ENCODE measurements at regions not wholly inside any gene's neighbourhood (a gene's known extent, or its start where the extent isn't known, plus 50 kb on each side); places are given as distances from the start of the nearest gene placed in this dataset.

- Histone ChIP-seq H2AFZ (ENCODE audit: low read depth, low read length) (no peak overlapping the region), H3K9me3 (ENCODE audit: low read length) (no peaks in the 10 kb centered on the region), H3K36me3 (ENCODE audit: insufficient read depth, low read length) (no peaks in the 10 kb centered on the region), H3K27me3 (ENCODE audit: insufficient read depth, low read length) (no peaks in the 10 kb centered on the region), H3K4me3 (ENCODE audit: low read length) (no peak overlapping the region), H3K4me1 (ENCODE audit: insufficient read depth, low read length) (no peaks in the 10 kb centered on the region)
Measured at GRCh38 chr3:62926494-62926893, 51.3 kb upstream of the CADPS start.

DNA sequence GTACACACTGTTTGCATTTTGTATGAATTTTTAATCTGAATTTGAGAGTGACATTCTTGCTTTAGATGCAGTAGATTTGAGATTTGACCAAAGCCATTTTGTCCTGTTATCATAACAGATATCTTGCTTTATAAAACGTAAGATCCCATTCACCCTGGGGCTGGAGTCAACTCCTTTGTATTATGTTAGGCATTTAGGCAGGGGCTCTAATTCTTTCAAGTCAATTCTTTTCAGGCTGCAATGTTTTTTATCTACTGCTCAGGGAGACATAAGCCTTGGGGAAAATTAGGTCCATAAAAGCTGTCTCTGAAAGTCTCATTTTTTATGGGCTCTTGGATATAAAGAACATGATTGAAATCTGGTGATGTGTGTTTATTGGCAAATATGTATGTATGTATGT, 53.0 kb upstream of the CADPS start:
- no peaks in the 10 kb centered on the region for H3K4me1 ChIP-seq (ENCODE audit: insufficient read depth, low read length)
- H3K27me3 ChIP-seq (ENCODE audit: insufficient read depth, low read length), result no peaks in the 10 kb centered on the region
- H3K4me3 ChIP-seq (ENCODE audit: low read length), result no peak overlapping the region
- no peaks in the 10 kb centered on the region for H3K9me3 ChIP-seq (ENCODE audit: low read length)
- H2AFZ ChIP-seq (ENCODE audit: low read depth, low read length), result no peak overlapping the region
- H3K36me3 ChIP-seq (ENCODE audit: insufficient read depth, low read length), result no peaks in the 10 kb centered on the region

GRCh38 chr3:62929771-62930170, 54.6 kb upstream of the CADPS start:
- no peak overlapping the region for H3K4me3 ChIP-seq (ENCODE audit: low read length)
- H3K36me3 ChIP-seq (ENCODE audit: insufficient read depth, low read length), result no peaks in the 10 kb centered on the region
- H2AFZ ChIP-seq (ENCODE audit: low read depth, low read length), result no peak overlapping the region
- no peaks in the 10 kb centered on the region for H3K27me3 ChIP-seq (ENCODE audit: insufficient read depth, low read length)
- no peaks in the 10 kb centered on the region for H3K4me1 ChIP-seq (ENCODE audit: insufficient read depth, low read length)
- H3K9me3 ChIP-seq (ENCODE audit: low read length), result no peaks in the 10 kb centered on the region

DNA sequence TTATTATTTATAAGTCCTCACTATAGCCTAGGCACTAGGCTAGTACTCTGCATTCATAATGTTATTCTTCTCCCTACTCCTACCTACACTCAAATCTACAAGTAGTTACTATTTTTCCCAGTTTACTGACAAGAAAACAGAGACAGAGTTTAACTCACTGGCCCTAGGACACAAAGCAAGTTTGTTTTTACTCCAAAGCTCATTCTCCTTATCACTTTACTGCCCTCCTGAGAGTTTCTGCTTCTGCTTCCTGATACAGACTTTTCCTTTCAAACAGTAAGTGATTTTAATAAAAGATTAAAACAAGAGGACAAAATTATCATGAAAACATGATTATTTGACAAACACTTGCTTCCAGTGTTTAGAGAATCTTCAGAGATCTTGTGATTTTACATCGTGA, 60.6 kb upstream of the CADPS start:
- Histone ChIP-seq H3K36me3 (ENCODE audit: insufficient read depth, low read length) (no peaks in the 10 kb centered on the region), H2AFZ (ENCODE audit: low read depth, low read length) (no peak overlapping the region), H3K4me1 (ENCODE audit: insufficient read depth, low read length) (peaks cover 1% of the 10 kb centered on the region), H3K4me3 (ENCODE audit: low read length) (no peak overlapping the region), H3K27me3 (ENCODE audit: insufficient read depth, low read length) (no peaks in the 10 kb centered on the region), H3K9me3 (ENCODE audit: low read length) (no peaks in the 10 kb centered on the region)

- no peaks in the 10 kb centered on the region for H3K36me3 ChIP-seq (ENCODE audit: insufficient read depth, low read length)
- no peaks in the 10 kb centered on the region for H3K27me3 ChIP-seq (ENCODE audit: insufficient read depth, low read length)
- no peak overlapping the region for H3K4me3 ChIP-seq (ENCODE audit: low read length)
- peaks cover 11% of the 10 kb centered on the region for H3K4me1 ChIP-seq (ENCODE audit: insufficient read depth, low read length)
- H3K9me3 ChIP-seq (ENCODE audit: low read length), result no peaks in the 10 kb centered on the region
- H2AFZ ChIP-seq (ENCODE audit: low read depth, low read length), result no peak overlapping the region
Measured at GRCh38 chr3:62936626-62937254, 61.5 kb upstream of the CADPS start.

GRCh38 chr3:62938583-62938982, 63.4 kb upstream of the CADPS start:
- peaks cover 26% of the 10 kb centered on the region for H3K4me1 ChIP-seq (ENCODE audit: insufficient read depth, low read length)

GRCh38 chr3:62939707-62940106, 64.5 kb upstream of the CADPS start:
- Histone ChIP-seq H3K36me3 (ENCODE audit: insufficient read depth, low read length) (no peaks in the 10 kb centered on the region), H3K9me3 (ENCODE audit: low read length) (no peaks in the 10 kb centered on the region), H3K4me3 (ENCODE audit: low read length) (no peak overlapping the region), H2AFZ (ENCODE audit: low read depth, low read length) (no peak overlapping the region), H3K27me3 (ENCODE audit: insufficient read depth, low read length) (no peaks in the 10 kb centered on the region), H3K4me1 (ENCODE audit: insufficient read depth, low read length) (peaks cover 26% of the 10 kb centered on the region)

More at GRCh38 chr3:62938583-62938982, 63.4 kb upstream of the CADPS start:
- H2AFZ ChIP-seq (ENCODE audit: low read depth, low read length), result no peak overlapping the region
- H3K9me3 ChIP-seq (ENCODE audit: low read length), result no peaks in the 10 kb centered on the region
- H3K27me3 ChIP-seq (ENCODE audit: insufficient read depth, low read length), result no peaks in the 10 kb centered on the region
- no peaks in the 10 kb centered on the region for H3K36me3 ChIP-seq (ENCODE audit: insufficient read depth, low read length)
- no peak overlapping the region for H3K4me3 ChIP-seq (ENCODE audit: low read length)

- Histone ChIP-seq H3K27me3 (ENCODE audit: insufficient read depth, low read length) (no peaks in the 10 kb centered on the region), H2AFZ (ENCODE audit: low read depth, low read length) (no peak overlapping the region), H3K4me1 (ENCODE audit: insufficient read depth, low read length) (peaks cover 26% of the 10 kb centered on the region), H3K4me3 (ENCODE audit: low read length) (peak overlapping the region; percentile 7), H3K9me3 (ENCODE audit: low read length) (no peaks in the 10 kb centered on the region), H3K36me3 (ENCODE audit: insufficient read depth, low read length) (no peaks in the 10 kb centered on the region)
Measured at GRCh38 chr3:62940771-62941563, 65.8 kb upstream of the CADPS start.

GRCh38 chr3:62942227-62942626, 67.0 kb upstream of the CADPS start:
- no peak overlapping the region for H3K4me3 ChIP-seq (ENCODE audit: low read length)
- H3K36me3 ChIP-seq (ENCODE audit: insufficient read depth, low read length), result no peaks in the 10 kb centered on the region
- H3K9me3 ChIP-seq (ENCODE audit: low read length), result no peaks in the 10 kb centered on the region
- H3K4me1 ChIP-seq (ENCODE audit: insufficient read depth, low read length), result peaks cover 26% of the 10 kb centered on the region
- H2AFZ ChIP-seq (ENCODE audit: low read depth, low read length), result no peak overlapping the region
- no peaks in the 10 kb centered on the region for H3K27me3 ChIP-seq (ENCODE audit: insufficient read depth, low read length)

GRCh38 chr3:62942764-62943163, 67.5 kb upstream of the CADPS start:
- no peaks in the 10 kb centered on the region for H3K27me3 ChIP-seq (ENCODE audit: insufficient read depth, low read length)
- no peak overlapping the region for H3K4me3 ChIP-seq (ENCODE audit: low read length)
- H3K9me3 ChIP-seq (ENCODE audit: low read length), result no peaks in the 10 kb centered on the region
- no peaks in the 10 kb centered on the region for H3K36me3 ChIP-seq (ENCODE audit: insufficient read depth, low read length)
- peaks cover 26% of the 10 kb centered on the region for H3K4me1 ChIP-seq (ENCODE audit: insufficient read depth, low read length)
- H2AFZ ChIP-seq (ENCODE audit: low read depth, low read length), result no peak overlapping the region

DNA sequence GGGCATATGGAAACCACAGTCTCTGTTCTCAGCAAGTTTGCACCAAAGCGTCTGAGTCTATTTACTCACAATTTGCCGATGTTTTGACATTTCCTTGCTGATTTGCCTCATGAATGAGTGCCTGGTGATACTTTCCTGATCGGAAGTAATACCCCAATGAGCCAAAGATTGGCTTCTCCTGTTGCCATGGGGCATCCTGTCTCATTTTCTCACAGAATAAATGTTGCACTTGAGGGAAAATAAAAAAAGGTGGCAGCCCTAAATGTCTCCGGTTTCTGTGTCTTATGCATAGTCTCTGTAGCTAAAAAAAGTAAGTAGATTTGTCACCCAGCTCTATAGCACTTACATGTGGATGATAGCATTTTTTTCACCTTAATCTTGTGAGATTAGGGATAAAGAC, 73.7 kb upstream of the CADPS start:
- Histone ChIP-seq H3K36me3 (ENCODE audit: insufficient read depth, low read length) (no peaks in the 10 kb centered on the region), H3K4me1 (ENCODE audit: insufficient read depth, low read length) (no peaks in the 10 kb centered on the region)

DNA sequence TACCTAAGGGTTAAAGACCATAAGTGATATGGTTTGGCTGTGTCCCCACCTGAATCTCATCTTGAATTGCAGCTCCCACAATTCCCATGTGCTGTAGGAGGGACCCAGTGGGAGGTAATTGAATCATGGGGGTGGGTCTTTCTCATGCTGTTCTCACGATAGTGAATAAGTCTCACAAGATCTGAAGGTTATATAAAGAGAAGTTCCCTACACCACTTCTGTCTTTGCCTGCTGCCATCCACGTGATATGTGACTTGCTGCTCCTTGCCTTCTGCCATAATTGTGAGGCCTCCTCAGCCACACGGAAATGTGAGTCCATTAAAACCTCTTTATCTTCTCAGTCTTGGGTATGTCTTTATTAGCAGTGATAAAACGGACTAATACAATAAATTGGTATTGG, 75.0 kb upstream of the CADPS start:
- H3K9me3 ChIP-seq (ENCODE audit: low read length), result no peaks in the 10 kb centered on the region
- H3K4me3 ChIP-seq (ENCODE audit: low read length), result no peak overlapping the region
- no peaks in the 10 kb centered on the region for H3K36me3 ChIP-seq (ENCODE audit: insufficient read depth, low read length)
- H2AFZ ChIP-seq (ENCODE audit: low read depth, low read length), result no peak overlapping the region
- H3K4me1 ChIP-seq (ENCODE audit: insufficient read depth, low read length), result no peaks in the 10 kb centered on the region
- H3K27me3 ChIP-seq (ENCODE audit: insufficient read depth, low read length), result no peaks in the 10 kb centered on the region

More for the DNA sequence above, 73.7 kb upstream of the CADPS start:
- Histone ChIP-seq H3K27me3 (ENCODE audit: insufficient read depth, low read length) (no peaks in the 10 kb centered on the region), H3K4me3 (ENCODE audit: low read length) (no peak overlapping the region), H3K9me3 (ENCODE audit: low read length) (no peaks in the 10 kb centered on the region), H2AFZ (ENCODE audit: low read depth, low read length) (no peak overlapping the region)

- Histone ChIP-seq H3K9me3 (ENCODE audit: low read length) (no peaks in the 10 kb centered on the region), H3K36me3 (ENCODE audit: insufficient read depth, low read length) (no peaks in the 10 kb centered on the region), H2AFZ (ENCODE audit: low read depth, low read length) (no peak overlapping the region), H3K27me3 (ENCODE audit: insufficient read depth, low read length) (no peaks in the 10 kb centered on the region), H3K4me1 (ENCODE audit: insufficient read depth, low read length) (no peaks in the 10 kb centered on the region), H3K4me3 (ENCODE audit: low read length) (no peak overlapping the region)
Measured at GRCh38 chr3:62951037-62951613, 75.9 kb upstream of the CADPS start.
